ENCODE measurements at regions not wholly inside any gene's neighbourhood (a gene's known extent, or its start where the extent isn't known, plus 50 kb on each side); places are given as distances from the start of the nearest gene placed in this dataset.

GRCh38 chr1:188355847-188356246 lies 1527.1 kb downstream of the PLA2G4A start:
- DNase-seq (ENCODE audit: low spot score) (no peak), ATAC-seq (no peak)

GRCh38 chr1:188359315-188359714 lies 1530.6 kb downstream of the PLA2G4A start:
- ATAC-seq (no peak), DNase-seq (ENCODE audit: low spot score) (no peak)

- ATAC-seq, result no peak
- no peak for DNase-seq (ENCODE audit: low spot score)
These were observed 1535.2 kb downstream of the PLA2G4A start for GRCh38 chr1:188363943-188364342.

- DNase-seq (ENCODE audit: low spot score) (no peak), ATAC-seq (no peak)
These were observed 1536.2 kb downstream of the PLA2G4A start for GRCh38 chr1:188364927-188365449.

GRCh38 chr1:188365874-188366273 lies 1537.1 kb downstream of the PLA2G4A start:
- DNase-seq (ENCODE audit: low spot score), result no peak
- no peak for ATAC-seq

- DNase-seq (ENCODE audit: low spot score) (no peak), ATAC-seq (no peak)
These were observed 1538.9 kb downstream of the PLA2G4A start for GRCh38 chr1:188367661-188368060.

- ATAC-seq (no peak), DNase-seq (ENCODE audit: low spot score) (no peak)
These were observed 1542.6 kb downstream of the PLA2G4A start for GRCh38 chr1:188371295-188371806.

- DNase-seq (ENCODE audit: low spot score), result no peak
- ATAC-seq, result no peak
These were observed 1544.1 kb downstream of the PLA2G4A start for GRCh38 chr1:188372821-188373220.

- DNase-seq (ENCODE audit: low spot score), result no peak
- no peak for ATAC-seq
These were observed 1554.1 kb downstream of the PLA2G4A start for GRCh38 chr1:188382851-188383250.

- ATAC-seq (no peak), DNase-seq (ENCODE audit: low spot score) (no peak)
These were observed 1557.4 kb downstream of the PLA2G4A start for GRCh38 chr1:188386161-188386560.

- ATAC-seq (no peak), DNase-seq (ENCODE audit: low spot score) (no peak)
These were observed 1557.9 kb downstream of the PLA2G4A start for GRCh38 chr1:188386666-188387065.

GRCh38 chr1:188394677-188395076 lies 1565.9 kb downstream of the PLA2G4A start:
- no peak for ATAC-seq

GRCh38 chr1:188397521-188397920 lies 1568.8 kb downstream of the PLA2G4A start:
- ATAC-seq, result no peak
- DNase-seq (ENCODE audit: low spot score), result no peak

More at GRCh38 chr1:188394677-188395076, 1565.9 kb downstream of the PLA2G4A start:
- no peak for DNase-seq (ENCODE audit: low spot score)

- ATAC-seq (no peak), DNase-seq (ENCODE audit: low spot score) (no peak)
These were observed 1574.2 kb downstream of the PLA2G4A start for GRCh38 chr1:188402986-188403385.

GRCh38 chr1:188406636-188407035 lies 1577.9 kb downstream of the PLA2G4A start:
- no peak for DNase-seq (ENCODE audit: low spot score)
- no peak for ATAC-seq

- ATAC-seq (no peak), DNase-seq (ENCODE audit: low spot score) (no peak)
These were observed 1591.4 kb downstream of the PLA2G4A start for GRCh38 chr1:188420177-188420576.

GRCh38 chr1:188423073-188423472 lies 1594.3 kb downstream of the PLA2G4A start:
- ATAC-seq (no peak), DNase-seq (ENCODE audit: low spot score) (no peak)

- ATAC-seq, result no peak
- no peak for DNase-seq (ENCODE audit: low spot score)
These were observed 1595.4 kb downstream of the PLA2G4A start for GRCh38 chr1:188424176-188424575.

GRCh38 chr1:188425687-188426086 lies 1596.9 kb downstream of the PLA2G4A start:
- no peak for DNase-seq (ENCODE audit: low spot score)
- no peak for ATAC-seq

- ATAC-seq, result no peak
These were observed 1597.8 kb downstream of the PLA2G4A start for GRCh38 chr1:188426561-188426960.

GRCh38 chr1:188427642-188428041 lies 1598.9 kb downstream of the PLA2G4A start:
- no peak for DNase-seq (ENCODE audit: low spot score)

More at GRCh38 chr1:188426561-188426960, 1597.8 kb downstream of the PLA2G4A start:
- DNase-seq (ENCODE audit: low spot score), result no peak

GRCh38 chr1:188429386-188429785 lies 1600.6 kb downstream of the PLA2G4A start:
- no peak for DNase-seq (ENCODE audit: low spot score)
- no peak for ATAC-seq

More at GRCh38 chr1:188427642-188428041, 1598.9 kb downstream of the PLA2G4A start:
- no peak for ATAC-seq

- ATAC-seq (no peak), DNase-seq (ENCODE audit: low spot score) (no peak)
These were observed 1603.7 kb downstream of the PLA2G4A start for GRCh38 chr1:188432427-188432826.

All from left lobe of liver (tissue), 2 donors.